Upper lobe of right lung (tissue), 1 donor: ENCODE measurements at regions not wholly inside any gene's neighbourhood (a gene's known extent, or its start where the extent isn't known, plus 50 kb on each side); places are given as distances from the start of the nearest gene placed in this dataset.

Experiments used
- ATAC-seq: fragments of 200-7000 bp; cut with Tn5 transposase; one replicate; pipeline ENCODE4 v1.9.1; 2020; ENCODE audit warnings: mild to moderate bottlenecking, moderate library complexity
- DNase-seq: peaks from one replicate; pipeline ENCODE4 v3.0.0-alpha.2; 2020
- H3K27ac ChIP-seq: fragments of 200-600 bp; one replicate; pipeline ENCODE4 v1.8.0; 2022
- H3K27me3 ChIP-seq: fragments of 200-600 bp; one replicate; pipeline ENCODE4 v1.8.0; 2022; ENCODE audit warnings: mild to moderate bottlenecking
- H3K36me3 ChIP-seq: fragments of 200-600 bp; one replicate; pipeline ENCODE4 v1.8.0; 2022
- H3K4me1 ChIP-seq: fragments of 200-600 bp; one replicate; pipeline ENCODE4 v1.8.0; 2022
- H3K4me3 ChIP-seq: fragments of 200-600 bp; one replicate; pipeline ENCODE4 v1.8.0; 2022; ENCODE audit warnings: mild to moderate bottlenecking
- H3K9me3 ChIP-seq: fragments of 200-600 bp; one replicate; pipeline ENCODE4 v1.8.0; 2022
- CTCF ChIP-seq: fragments of 200-600 bp; IDR thresholded peaks from one replicate; pipeline ENCODE4 v1.8.0; 2022; ENCODE audit warnings: antibody characterized with exemption
- intact Hi-C: fragments of 100-400 bp; cut with DNase I; formaldehyde crosslinking; loops from one replicate; pipeline ENCODE4 v1.11.0; 2022
- donor health status: DM: no; HTN: yes; CAD: no; lungs with severe emphysema.

- no peaks in the 10 kb centered on the region for H3K36me3 ChIP-seq
- no peaks in the 10 kb centered on the region for H3K27me3 ChIP-seq
- DNase-seq = no peak
- no peak for TF ChIP-seq CTCF
- H3K27ac ChIP-seq = no peak overlapping the region
- no peak for ATAC-seq
- H3K4me3 ChIP-seq = no peak overlapping the region
- intact Hi-C loops = no loop called here
- no peaks in the 10 kb centered on the region for H3K4me1 ChIP-seq
- no peaks in the 10 kb centered on the region for H3K9me3 ChIP-seq
Observed at GRCh38 chr3:193051314-193051713, 133.7 kb upstream of the MB21D2 start.

- no peaks in the 10 kb centered on the region for H3K9me3 ChIP-seq
- H3K4me3 ChIP-seq = no peak overlapping the region
- TF ChIP-seq CTCF = no peak
- no peaks in the 10 kb centered on the region for H3K4me1 ChIP-seq
- intact Hi-C loops = no loop called here
- ATAC-seq (no peak), DNase-seq (no peak)
- H3K27me3 ChIP-seq = no peaks in the 10 kb centered on the region
- no peak overlapping the region for H3K27ac ChIP-seq
- H3K36me3 ChIP-seq = no peaks in the 10 kb centered on the region
Observed at GRCh38 chr3:193052354-193053045, 134.8 kb upstream of the MB21D2 start.

GRCh38 chr3:193053046-193053435 lies 135.4 kb upstream of the MB21D2 start:
- H3K4me3 ChIP-seq = no peak overlapping the region
- DNase-seq (no peak), ATAC-seq (no peak)
- no peaks in the 10 kb centered on the region for H3K36me3 ChIP-seq
- intact Hi-C loops = no loop called here
- H3K9me3 ChIP-seq = no peaks in the 10 kb centered on the region
- TF ChIP-seq CTCF = no peak
- no peaks in the 10 kb centered on the region for H3K27me3 ChIP-seq
- H3K27ac ChIP-seq = no peak overlapping the region
- no peaks in the 10 kb centered on the region for H3K4me1 ChIP-seq

GRCh38 chr3:193055352-193055751 lies 137.7 kb upstream of the MB21D2 start:
- ATAC-seq = no peak
- no peak for TF ChIP-seq CTCF

GRCh38 chr3:193057616-193058015 lies 140.0 kb upstream of the MB21D2 start:
- Histone ChIP-seq H3K36me3 (no peaks in the 10 kb centered on the region), H3K27me3 (no peaks in the 10 kb centered on the region), H3K4me1 (no peaks in the 10 kb centered on the region), H3K4me3 (no peak overlapping the region), H3K9me3 (no peaks in the 10 kb centered on the region), H3K27ac (no peak overlapping the region)
- TF ChIP-seq CTCF = no peak
- ATAC-seq = no peak
- no peak for DNase-seq
- intact Hi-C loops = no loop called here

More at GRCh38 chr3:193055352-193055751, 137.7 kb upstream of the MB21D2 start:
- H3K4me1 ChIP-seq = no peaks in the 10 kb centered on the region
- intact Hi-C loops = no loop called here
- no peak overlapping the region for H3K27ac ChIP-seq
- DNase-seq = no peak
- H3K9me3 ChIP-seq = no peaks in the 10 kb centered on the region
- no peaks in the 10 kb centered on the region for H3K36me3 ChIP-seq
- H3K27me3 ChIP-seq = no peaks in the 10 kb centered on the region
- H3K4me3 ChIP-seq = no peak overlapping the region
